ENCODE measurements at regions not wholly inside any gene's neighbourhood (a gene's known extent, or its start where the extent isn't known, plus 50 kb on each side); places are given as distances from the start of the nearest gene placed in this dataset.

- no peak for DNase-seq
- 41 to 44% (median 42%) methylated on average over 2 of the region's 2 CpGs for WGBS, 4 donors
- Histone ChIP-seq H3K4me1 (replicated peaks in 1 of 2) (peaks cover 0 to 13% of the 10 kb centered on the region in 2 donors), H3K27ac (peak overlapping the region in 1 of 5 donors; percentile 48), H3K4me3 (no peak overlapping the region), H3K27me3 (no peaks in the 10 kb centered on the region), H3K9me3 (replicated peaks in 1 of 3) (no peaks in the 10 kb centered on the region), H3K36me3 (replicated peaks in 1 of 2) (no peaks in the 10 kb centered on the region)
- TF ChIP-seq POLR2A (IDR thresholded peaks at IDR 0.05) (no peak), CTCF (IDR thresholded peaks at IDR 0.05) (no peak)
- intact Hi-C loops (cut with DNase I): no loop called here
Observed at GRCh38 chr3:159852266-159852665, 136.4 kb upstream of the IL12A start.

- H3K27me3 ChIP-seq: no peaks in the 10 kb centered on the region
- TF ChIP-seq POLR2A (IDR thresholded peaks at IDR 0.05): no peak
- no peak for TF ChIP-seq CTCF (IDR thresholded peaks at IDR 0.05)
- H3K9me3 ChIP-seq (replicated peaks in 1 of 3): no peaks in the 10 kb centered on the region
- DNase-seq: peak in 3 of 7 donors; percentile 12 to 58 (median 17)
- peak overlapping the region in 2 of 5 donors; percentile 48 to 64 for H3K27ac ChIP-seq
- H3K4me3 ChIP-seq: no peak overlapping the region
- peaks cover 0 to 13% of the 10 kb centered on the region in 2 donors for H3K4me1 ChIP-seq (replicated peaks in 1 of 2)
- intact Hi-C loops (cut with DNase I): no loop called here
- H3K36me3 ChIP-seq (replicated peaks in 1 of 2): no peaks in the 10 kb centered on the region
- whole genome bisulfite sequencing, 4 donors: 26 to 29% (median 28%) methylated on average over 10 to 11 of the region's 11 CpGs
Observed at GRCh38 chr3:159852821-159853505, 135.7 kb upstream of the IL12A start.

- no peak for TF ChIP-seq POLR2A (IDR thresholded peaks at IDR 0.05)
- Histone ChIP-seq H3K4me3 (no peak overlapping the region), H3K9me3 (replicated peaks in 1 of 3) (no peaks in the 10 kb centered on the region), H3K4me1 (replicated peaks in 1 of 2) (peaks cover 0 to 13% of the 10 kb centered on the region in 2 donors), H3K27me3 (no peaks in the 10 kb centered on the region), H3K27ac (no peak overlapping the region), H3K36me3 (replicated peaks in 1 of 2) (no peaks in the 10 kb centered on the region)
- DNase-seq: no peak
- intact Hi-C loops (cut with DNase I): no loop called here
Observed at GRCh38 chr3:159853506-159853864, 135.2 kb upstream of the IL12A start.

- intact Hi-C loops (cut with DNase I): no loop called here
- TF ChIP-seq POLR2A (IDR thresholded peaks at IDR 0.05): no peak
- TF ChIP-seq CTCF (IDR thresholded peaks at IDR 0.05): no peak
- no peak for DNase-seq
- H3K27me3 ChIP-seq: no peaks in the 10 kb centered on the region
- H3K27ac ChIP-seq: peak overlapping the region in 1 of 5 donors; percentile 17
- no peaks in the 10 kb centered on the region for H3K36me3 ChIP-seq (replicated peaks in 1 of 2)
- 58 to 69% (median 63%) methylated on average over 8 of the region's 8 CpGs for WGBS, 4 donors
- H3K4me3 ChIP-seq: no peak overlapping the region
- peaks cover 0 to 13% of the 10 kb centered on the region in 2 donors for H3K4me1 ChIP-seq (replicated peaks in 1 of 2)
- H3K9me3 ChIP-seq (replicated peaks in 1 of 3): no peaks in the 10 kb centered on the region
Observed at GRCh38 chr3:159854500-159855124, 134.0 kb upstream of the IL12A start.

Measured in adrenal gland (tissue), 9 donors.